K562 (cell line): ENCODE measurements at regions not wholly inside any gene's neighbourhood (a gene's known extent, or its start where the extent isn't known, plus 50 kb on each side); places are given as distances from the start of the nearest gene placed in this dataset.

Source experiments
- BCLAF1 ChIP-seq, 2 experiments: fragments of 450-650 bp in 1 of 2; IDR thresholded peaks; 2 replicates each; pipeline ENCODE4 v1.6.1; 2011 to 2017; ENCODE audit warnings: low read depth in 2 of 2, antibody characterized with exemption in 1 of 2, borderline replicate concordance in 1 of 2, low read length in 1 of 2, mild to moderate bottlenecking in 1 of 2, mixed read lengths in 1 of 2; ENCODE audit not compliant: control insufficient read depth in 1 of 2
- BMI1 ChIP-seq: fragments of 150-350 bp; IDR thresholded peaks from 2 replicates; pipeline ENCODE4 v1.6.1; 2014; ENCODE audit warnings: low read length
- BRD4 ChIP-seq: fragments of 200-600 bp; sonication (generic); IDR thresholded peaks from 2 replicates; pipeline ENCODE4 v1.6.1; 2017; ENCODE audit warnings: inconsistent platforms
- DPF2 ChIP-seq: fragments of 450-650 bp; IDR thresholded peaks from 2 replicates; pipeline ENCODE4 v1.6.1; 2016
- IRF1 ChIP-seq: sonication (generic); formaldehyde crosslinking; IDR thresholded peaks from 2 replicates; pipeline ENCODE4 v1.8.0; 2022; ENCODE audit warnings: missing genetic modification reagents, mild to moderate bottlenecking, borderline replicate concordance
- L3MBTL2 ChIP-seq: fragments of 450-650 bp; IDR thresholded peaks from 2 replicates; pipeline ENCODE4 v1.6.1; 2016; ENCODE audit warnings: mild to moderate bottlenecking, moderate library complexity
- NR1H2 ChIP-seq: sonication (generic); formaldehyde crosslinking; IDR thresholded peaks from 2 replicates; pipeline ENCODE4 v1.4.0; 2020; ENCODE audit warnings: mild to moderate bottlenecking, missing genetic modification reagents
- OTX1 ChIP-seq: fragments of 450-650 bp; formaldehyde crosslinking; IDR thresholded peaks from 2 replicates; pipeline ENCODE4 v1.4.0; 2022; ENCODE audit warnings: mild to moderate bottlenecking
- SMAD4 ChIP-seq: fragments of 250-450 bp; sonication (Bioruptor Pico); conservative IDR thresholded peaks from 2 replicates; pipeline ENCODE4 v1.8.0; 2021; ENCODE audit warnings: inconsistent platforms, mild to moderate bottlenecking, moderate library complexity
- SREBF2 ChIP-seq: sonication (generic); formaldehyde crosslinking; IDR thresholded peaks from 2 replicates; pipeline ENCODE4 v1.4.0; 2020; ENCODE audit warnings: mild to moderate bottlenecking, missing genetic modification reagents
- STAT5A ChIP-seq: IDR thresholded peaks from 2 replicates; pipeline ENCODE4 v1.6.1; 2012; ENCODE audit warnings: low read length, inconsistent platforms, borderline replicate concordance
- TAF1 ChIP-seq: IDR thresholded peaks from 2 replicates; pipeline ENCODE4 v1.6.1; 2011; ENCODE audit warnings: mild to moderate bottlenecking, low read length, moderate library complexity; ENCODE audit not compliant: insufficient read depth, control insufficient read depth, severe bottlenecking; ENCODE audit errors: extremely low read depth
- TARDBP ChIP-seq: fragments of 450-650 bp; IDR thresholded peaks from 2 replicates; pipeline ENCODE4 v1.6.1; 2016
- USF1 ChIP-seq: sonication (generic); formaldehyde crosslinking; IDR thresholded peaks from 2 replicates; pipeline ENCODE4 v1.9.0; 2022; ENCODE audit warnings: mild to moderate bottlenecking, missing genetic modification reagents
- XRCC3 ChIP-seq: fragments of 450-650 bp; IDR thresholded peaks from 2 replicates; pipeline ENCODE4 v1.6.1; 2017; ENCODE audit warnings: mild to moderate bottlenecking, moderate library complexity
- ZBTB12 ChIP-seq: fragments of 250-450 bp; sonication (Bioruptor Pico); IDR thresholded peaks from 2 replicates; pipeline ENCODE4 v1.4.0; 2020
- ZNF277 ChIP-seq: fragments of 250-450 bp; sonication (Bioruptor Pico); IDR thresholded peaks from 2 replicates; pipeline ENCODE4 v1.8.0; 2022; ENCODE audit warnings: inconsistent platforms, mild to moderate bottlenecking, moderate library complexity, borderline replicate concordance
- ZNF766 ChIP-seq: fragments of 200-800 bp; sonication (Bioruptor generic); conservative IDR thresholded peaks from 2 replicates; pipeline ENCODE4 v1.6.1; 2016; ENCODE audit warnings: missing genetic modification characterization, missing compliant biosample characterization
- TF ChIP-seq, protein P1 (sequence below): fragments of 250-450 bp; sonication (Bioruptor Pico); IDR thresholded peaks from 2 replicates; pipeline ENCODE4 v1.8.0; 2022; ENCODE audit warnings: moderate library complexity, mild to moderate bottlenecking, inconsistent platforms
- TF ChIP-seq, protein P2 (sequence below): fragments of 450-650 bp; formaldehyde crosslinking; conservative IDR thresholded peaks from 2 replicates; pipeline ENCODE4 v1.4.0; 2022; ENCODE audit warnings: mild to moderate bottlenecking, missing genetic modification characterization

GRCh38 chr13:59356607-59357006, 807.1 kb downstream of the DIAPH3 start (continued):
- TF ChIP-seq, protein P1, sequence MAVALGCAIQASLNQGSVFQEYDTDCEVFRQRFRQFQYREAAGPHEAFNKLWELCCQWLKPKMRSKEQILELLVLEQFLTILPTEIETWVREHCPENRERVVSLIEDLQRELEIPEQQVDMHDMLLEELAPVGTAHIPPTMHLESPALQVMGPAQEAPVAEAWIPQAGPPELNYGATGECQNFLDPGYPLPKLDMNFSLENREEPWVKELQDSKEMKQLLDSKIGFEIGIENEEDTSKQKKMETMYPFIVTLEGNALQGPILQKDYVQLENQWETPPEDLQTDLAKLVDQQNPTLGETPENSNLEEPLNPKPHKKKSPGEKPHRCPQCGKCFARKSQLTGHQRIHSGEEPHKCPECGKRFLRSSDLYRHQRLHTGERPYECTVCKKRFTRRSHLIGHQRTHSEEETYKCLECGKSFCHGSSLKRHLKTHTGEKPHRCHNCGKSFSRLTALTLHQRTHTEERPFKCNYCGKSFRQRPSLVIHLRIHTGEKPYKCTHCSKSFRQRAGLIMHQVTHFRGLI: no peak
- TF ChIP-seq TAF1 (no peak), ZNF277 (CRISPR knock-in tag) (no peak), IRF1 (CRISPR knock-in tag) (no peak), SREBF2 (CRISPR knock-in tag) (no peak), STAT5A (no peak), BRD4 (no peak), ZNF766 (CRISPR knock-in tag) (peak; percentile 37; the same call in 1 of the 2 replicates), TARDBP (no peak), BCLAF1 (IDR thresholded peaks at IDR 0.05; ENCODE audit: borderline replicate concordance in 1 of 2, control insufficient read depth in 1 of 2, low read depth in 2 of 2, low read length in 1 of 2) (no peak), BMI1 (no peak), NR1H2 (CRISPR knock-in tag) (no peak), SMAD4 (CRISPR knock-in tag) (no peak), OTX1 (CRISPR knock-in tag) (no peak), DPF2 (no peak), L3MBTL2 (peak; percentile 36; the same call in 1 of the 2 replicates), XRCC3 (no peak), ZBTB12 (CRISPR knock-in tag) (peak; percentile 56; the same call in 1 of the 2 replicates), USF1 (CRISPR knock-in tag) (no peak)
- TF ChIP-seq, protein P2, sequence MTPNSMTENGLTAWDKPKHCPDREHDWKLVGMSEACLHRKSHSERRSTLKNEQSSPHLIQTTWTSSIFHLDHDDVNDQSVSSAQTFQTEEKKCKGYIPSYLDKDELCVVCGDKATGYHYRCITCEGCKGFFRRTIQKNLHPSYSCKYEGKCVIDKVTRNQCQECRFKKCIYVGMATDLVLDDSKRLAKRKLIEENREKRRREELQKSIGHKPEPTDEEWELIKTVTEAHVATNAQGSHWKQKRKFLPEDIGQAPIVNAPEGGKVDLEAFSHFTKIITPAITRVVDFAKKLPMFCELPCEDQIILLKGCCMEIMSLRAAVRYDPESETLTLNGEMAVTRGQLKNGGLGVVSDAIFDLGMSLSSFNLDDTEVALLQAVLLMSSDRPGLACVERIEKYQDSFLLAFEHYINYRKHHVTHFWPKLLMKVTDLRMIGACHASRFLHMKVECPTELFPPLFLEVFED (CRISPR knock-in tag): no peak
